OCI-LY3 (cell line): ENCODE measurements at regions not wholly inside any gene's neighbourhood (a gene's known extent, or its start where the extent isn't known, plus 50 kb on each side); places are given as distances from the start of the nearest gene placed in this dataset.

ENCODE experiments used
- CTCF ChIP-seq: fragments of 200-600, 300-600 bp; sonication (generic); IDR thresholded peaks from 2 replicates; pipeline ENCODE4 v1.5.1; 2014; ENCODE audit warnings: antibody characterized with exemption, low read length, low read depth
- EZH2phosphoT487 ChIP-seq: fragments of 200-600 bp; shearing (Covaris generic); IDR thresholded peaks from 2 replicates; pipeline ENCODE4 v1.6.1; 2018; ENCODE audit warnings: antibody characterized with exemption, mixed run types, low read depth

DNA sequence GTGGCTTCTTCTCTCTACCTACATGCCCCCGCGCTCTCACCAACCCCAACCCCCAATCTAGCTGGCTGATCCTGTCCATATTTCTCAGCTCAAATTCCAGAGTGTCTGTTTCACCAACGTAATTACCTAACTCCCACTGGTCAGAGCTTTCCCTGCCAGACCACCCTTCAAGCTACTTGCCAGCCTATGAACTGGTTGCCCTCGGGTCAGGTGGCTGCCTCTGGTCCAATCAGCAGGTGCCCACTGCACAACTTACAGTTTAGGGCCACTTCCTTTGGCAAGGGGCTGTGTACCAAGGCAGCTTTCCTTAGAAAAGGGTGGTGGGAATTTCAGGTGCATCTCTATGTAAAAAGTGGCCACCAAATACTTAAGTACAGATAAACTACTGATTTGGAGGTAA is 92.2 kb upstream of the SLC30A5 start:
- TF ChIP-seq CTCF (no peak), EZH2phosphoT487 (no peak)
